ENCODE measurements at regions not wholly inside any gene's neighbourhood (a gene's known extent, or its start where the extent isn't known, plus 50 kb on each side); places are given as distances from the start of the nearest gene placed in this dataset.

DNA sequence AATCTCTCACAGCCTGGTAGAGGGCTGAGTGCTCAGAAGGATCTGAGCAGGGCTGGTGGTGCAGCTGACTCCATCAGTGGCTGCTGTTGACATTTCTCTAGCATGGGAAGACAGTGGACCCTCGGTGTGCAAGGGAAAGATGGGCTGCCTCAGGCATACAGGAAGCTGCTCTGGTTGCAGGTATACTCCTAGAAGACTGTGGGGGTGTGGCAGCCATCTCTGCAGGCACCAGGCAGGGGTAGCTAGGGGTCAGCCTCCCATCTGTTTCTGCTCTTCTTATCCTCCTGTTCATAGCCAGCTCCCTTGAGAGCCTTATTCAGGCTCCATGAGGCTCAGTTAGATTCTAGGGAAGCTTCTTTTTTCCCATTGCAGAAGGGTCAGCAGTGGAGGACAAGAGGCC, 475.5 kb downstream of the TSHZ3 start:
- TF ChIP-seq, protein P1, sequence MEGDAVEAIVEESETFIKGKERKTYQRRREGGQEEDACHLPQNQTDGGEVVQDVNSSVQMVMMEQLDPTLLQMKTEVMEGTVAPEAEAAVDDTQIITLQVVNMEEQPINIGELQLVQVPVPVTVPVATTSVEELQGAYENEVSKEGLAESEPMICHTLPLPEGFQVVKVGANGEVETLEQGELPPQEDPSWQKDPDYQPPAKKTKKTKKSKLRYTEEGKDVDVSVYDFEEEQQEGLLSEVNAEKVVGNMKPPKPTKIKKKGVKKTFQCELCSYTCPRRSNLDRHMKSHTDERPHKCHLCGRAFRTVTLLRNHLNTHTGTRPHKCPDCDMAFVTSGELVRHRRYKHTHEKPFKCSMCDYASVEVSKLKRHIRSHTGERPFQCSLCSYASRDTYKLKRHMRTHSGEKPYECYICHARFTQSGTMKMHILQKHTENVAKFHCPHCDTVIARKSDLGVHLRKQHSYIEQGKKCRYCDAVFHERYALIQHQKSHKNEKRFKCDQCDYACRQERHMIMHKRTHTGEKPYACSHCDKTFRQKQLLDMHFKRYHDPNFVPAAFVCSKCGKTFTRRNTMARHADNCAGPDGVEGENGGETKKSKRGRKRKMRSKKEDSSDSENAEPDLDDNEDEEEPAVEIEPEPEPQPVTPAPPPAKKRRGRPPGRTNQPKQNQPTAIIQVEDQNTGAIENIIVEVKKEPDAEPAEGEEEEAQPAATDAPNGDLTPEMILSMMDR (IDR thresholded peaks at IDR 0.05; ENCODE audit: insufficient read depth, low read length): no peak
- TF ChIP-seq GABPA (IDR thresholded peaks at IDR 0.05; ENCODE audit: low read depth) (no peak), POLR2AphosphoS5 (IDR thresholded peaks at IDR 0.05; ENCODE audit: low read depth) (no peak)
